ENCODE measurements at regions not wholly inside any gene's neighbourhood (a gene's known extent, or its start where the extent isn't known, plus 50 kb on each side); places are given as distances from the start of the nearest gene placed in this dataset.
"Not testable (repeated sequence)": the region's sequence is repeated elsewhere in the genome, so short reads cannot be mapped to it uniquely, and the experiment has no call there.

GRCh38 chr12:126907900-126908764, 1358.8 kb upstream of the TMEM132C start:
- DNase-seq (ENCODE audit: extremely low read depth in 1 of 2, low read depth in 1 of 2), result no peak

- DNase-seq (ENCODE audit: extremely low read depth in 1 of 2, low read depth in 1 of 2), result no peak
These were observed 1358.2 kb upstream of the TMEM132C start for GRCh38 chr12:126908765-126909142.

- DNase-seq (ENCODE audit: extremely low read depth in 1 of 2, low read depth in 1 of 2), result no peak
These were observed 1356.4 kb upstream of the TMEM132C start for GRCh38 chr12:126910570-126910969.

GRCh38 chr12:126912111-126912510, 1354.9 kb upstream of the TMEM132C start:
- DNase-seq (ENCODE audit: extremely low read depth in 1 of 2, low read depth in 1 of 2), result no peak

GRCh38 chr12:126914170-126914793, 1352.7 kb upstream of the TMEM132C start:
- no peak for DNase-seq (ENCODE audit: extremely low read depth in 1 of 2, low read depth in 1 of 2)

- no peak for DNase-seq (ENCODE audit: extremely low read depth in 1 of 2, low read depth in 1 of 2)
These were observed 1351.7 kb upstream of the TMEM132C start for GRCh38 chr12:126915309-126915708.

- DNase-seq (ENCODE audit: extremely low read depth in 1 of 2, low read depth in 1 of 2), result no peak
These were observed 1340.9 kb upstream of the TMEM132C start for GRCh38 chr12:126926023-126926594.

- DNase-seq (ENCODE audit: extremely low read depth in 1 of 2, low read depth in 1 of 2), result no peak
These were observed 1336.7 kb upstream of the TMEM132C start for GRCh38 chr12:126930234-126930633.

GRCh38 chr12:126932156-126932555, 1334.8 kb upstream of the TMEM132C start:
- DNase-seq (ENCODE audit: extremely low read depth in 1 of 2, low read depth in 1 of 2), result no peak

- no peak for DNase-seq (ENCODE audit: extremely low read depth in 1 of 2, low read depth in 1 of 2)
These were observed 1331.5 kb upstream of the TMEM132C start for GRCh38 chr12:126935435-126935834.

GRCh38 chr12:126936181-126936851, 1330.7 kb upstream of the TMEM132C start:
- no peak for DNase-seq (ENCODE audit: extremely low read depth in 1 of 2, low read depth in 1 of 2)

- DNase-seq (ENCODE audit: extremely low read depth in 1 of 2, low read depth in 1 of 2), result no peak
These were observed 1329.5 kb upstream of the TMEM132C start for GRCh38 chr12:126937431-126937830.

- DNase-seq (ENCODE audit: extremely low read depth in 1 of 2, low read depth in 1 of 2), result no peak
These were observed 1322.3 kb upstream of the TMEM132C start for GRCh38 chr12:126944684-126945083.

GRCh38 chr12:126946958-126947357, 1320.0 kb upstream of the TMEM132C start:
- DNase-seq (ENCODE audit: extremely low read depth in 1 of 2, low read depth in 1 of 2), result not testable (repeated sequence)

GRCh38 chr12:126949558-126949957, 1317.4 kb upstream of the TMEM132C start:
- DNase-seq (ENCODE audit: extremely low read depth in 1 of 2, low read depth in 1 of 2), result no peak

GRCh38 chr12:126950266-126950665, 1316.7 kb upstream of the TMEM132C start:
- DNase-seq (ENCODE audit: extremely low read depth in 1 of 2, low read depth in 1 of 2), result no peak

GRCh38 chr12:126952096-126953007, 1314.6 kb upstream of the TMEM132C start:
- no peak for DNase-seq (ENCODE audit: extremely low read depth in 1 of 2, low read depth in 1 of 2)

- DNase-seq (ENCODE audit: extremely low read depth in 1 of 2, low read depth in 1 of 2), result no peak
These were observed 1313.5 kb upstream of the TMEM132C start for GRCh38 chr12:126953365-126953889.

- no peak for DNase-seq (ENCODE audit: extremely low read depth in 1 of 2, low read depth in 1 of 2)
These were observed 1306.7 kb upstream of the TMEM132C start for GRCh38 chr12:126960221-126960620.

GRCh38 chr12:126960709-126961108, 1306.3 kb upstream of the TMEM132C start:
- no peak for DNase-seq (ENCODE audit: extremely low read depth in 1 of 2, low read depth in 1 of 2)

Data from activated CD8-positive, alpha-beta memory T cell treated with anti-CD3 and anti-CD28 coated beads for 1 hour (primary cell).